ENCODE measurements at regions not wholly inside any gene's neighbourhood (a gene's known extent, or its start where the extent isn't known, plus 50 kb on each side); places are given as distances from the start of the nearest gene placed in this dataset.

GRCh38 chr16:59058250-59058649, 324.1 kb upstream of the GOT2 start:
- TF ChIP-seq EP300 (IDR thresholded peaks at IDR 0.05): no peak
- no peak for TF ChIP-seq CTCF (IDR thresholded peaks at IDR 0.05)
- TF ChIP-seq POLR2AphosphoS5 (IDR thresholded peaks at IDR 0.05): no peak
- no peak for TF ChIP-seq POLR2A (IDR thresholded peaks at IDR 0.05)
- DNase-seq: no peak
- Histone ChIP-seq H3K4me3 (no peak overlapping the region), H3K9me3 (no peaks in the 10 kb centered on the region), H3K4me1 (no peaks in the 10 kb centered on the region), H3K27ac (no peak overlapping the region), H3K27me3 (no peaks in the 10 kb centered on the region), H3K36me3 (no peaks in the 10 kb centered on the region)
- WGBS, 5 donors: 70 to 90% (median 79%) methylated on average over 2 of the region's 2 CpGs
- intact Hi-C loops (cut with DNase I; ENCODE audit: low total_unique reads): no loop called here

- 62 to 76% (median 64%) methylated on average over 3 of the region's 3 CpGs for WGBS, 5 donors
- no peak for TF ChIP-seq EP300 (IDR thresholded peaks at IDR 0.05)
- no peak for TF ChIP-seq CTCF (IDR thresholded peaks at IDR 0.05)
- TF ChIP-seq POLR2AphosphoS5 (IDR thresholded peaks at IDR 0.05): no peak
- no peak for TF ChIP-seq POLR2A (IDR thresholded peaks at IDR 0.05)
- no peak for DNase-seq
- intact Hi-C loops (cut with DNase I; ENCODE audit: low total_unique reads): no loop called here
- Histone ChIP-seq H3K27me3 (no peaks in the 10 kb centered on the region), H3K9me3 (no peaks in the 10 kb centered on the region), H3K27ac (no peak overlapping the region), H3K36me3 (no peaks in the 10 kb centered on the region), H3K4me3 (no peak overlapping the region), H3K4me1 (no peaks in the 10 kb centered on the region)
These were observed 319.8 kb upstream of the GOT2 start for GRCh38 chr16:59053911-59054310.

- H3K4me3 ChIP-seq: no peak overlapping the region
- intact Hi-C loops (cut with DNase I; ENCODE audit: low total_unique reads): no loop called here
- no peaks in the 10 kb centered on the region for H3K9me3 ChIP-seq
- H3K27ac ChIP-seq: no peak overlapping the region
- H3K4me1 ChIP-seq: no peaks in the 10 kb centered on the region
- no peaks in the 10 kb centered on the region for H3K27me3 ChIP-seq
- 63 to 76% (median 65%) methylated on average over 5 of the region's 5 CpGs for WGBS, 5 donors
- no peaks in the 10 kb centered on the region for H3K36me3 ChIP-seq
- TF ChIP-seq EP300 (IDR thresholded peaks at IDR 0.05) (no peak), POLR2AphosphoS5 (IDR thresholded peaks at IDR 0.05) (no peak), CTCF (IDR thresholded peaks at IDR 0.05) (no peak), POLR2A (IDR thresholded peaks at IDR 0.05) (no peak)
- DNase-seq: no peak
These were observed 318.1 kb upstream of the GOT2 start for GRCh38 chr16:59052231-59052630.

- Histone ChIP-seq H3K4me3 (no peak overlapping the region), H3K27ac (no peak overlapping the region), H3K9me3 (no peaks in the 10 kb centered on the region), H3K4me1 (no peaks in the 10 kb centered on the region), H3K27me3 (no peaks in the 10 kb centered on the region), H3K36me3 (no peaks in the 10 kb centered on the region)
- DNase-seq: no peak
- 27 to 41% (median 38%) methylated on average over 3 of the region's 3 CpGs for WGBS, 5 donors
- intact Hi-C loops (cut with DNase I; ENCODE audit: low total_unique reads): no loop called here
- TF ChIP-seq POLR2A (IDR thresholded peaks at IDR 0.05) (no peak), CTCF (IDR thresholded peaks at IDR 0.05) (no peak), EP300 (IDR thresholded peaks at IDR 0.05) (no peak)
These were observed 314.8 kb upstream of the GOT2 start for GRCh38 chr16:59048876-59049275.

Data from stomach (tissue), 8 donors.